NCI-H2029 treated with DMSO at 0.1 percent for 48 hours (cell line): ENCODE measurements at regions not wholly inside any gene's neighbourhood (a gene's known extent, or its start where the extent isn't known, plus 50 kb on each side); places are given as distances from the start of the nearest gene placed in this dataset.

ENCODE experiments used
- DNase-seq: peaks from one replicate; lab custom pipeline; 2025; lab: John Stamatoyannopoulos, UW

- DNase-seq: no peak
Measured at GRCh38 chr2:67625178-67625577, 228.0 kb downstream of the ETAA1 start.

GRCh38 chr2:67625690-67626475 is 228.8 kb downstream of the ETAA1 start:
- no peak for DNase-seq

- no peak for DNase-seq
Measured at GRCh38 chr2:67626656-67627055, 229.5 kb downstream of the ETAA1 start.

- no peak for DNase-seq
Measured at GRCh38 chr2:67627456-67628207, 230.5 kb downstream of the ETAA1 start.

GRCh38 chr2:67628892-67629291 is 231.8 kb downstream of the ETAA1 start:
- DNase-seq: no peak

- no peak for DNase-seq
Measured at GRCh38 chr2:67631483-67631882, 234.3 kb downstream of the ETAA1 start.

GRCh38 chr2:67633212-67633856 is 236.2 kb downstream of the ETAA1 start:
- DNase-seq: no peak

GRCh38 chr2:67638146-67638545 is 241.0 kb downstream of the ETAA1 start:
- DNase-seq: no peak

GRCh38 chr2:67641312-67642045 is 244.3 kb downstream of the ETAA1 start:
- DNase-seq: no peak

- no peak for DNase-seq
Measured at GRCh38 chr2:67642046-67642382, 244.9 kb downstream of the ETAA1 start.

- DNase-seq: no peak
Measured at GRCh38 chr2:67642961-67643360, 245.8 kb downstream of the ETAA1 start.

GRCh38 chr2:67645280-67646138 is 248.4 kb downstream of the ETAA1 start:
- DNase-seq: no peak

GRCh38 chr2:67646714-67647333 is 249.7 kb downstream of the ETAA1 start:
- no peak for DNase-seq

GRCh38 chr2:67649331-67650261 is 252.5 kb downstream of the ETAA1 start:
- no peak for DNase-seq

- DNase-seq: no peak
Measured at GRCh38 chr2:67650291-67651133, 253.4 kb downstream of the ETAA1 start.

GRCh38 chr2:67651565-67651964 is 254.4 kb downstream of the ETAA1 start:
- DNase-seq: no peak

GRCh38 chr2:67652679-67653078 is 255.5 kb downstream of the ETAA1 start:
- no peak for DNase-seq

- no peak for DNase-seq
Measured at GRCh38 chr2:67656875-67657274, 259.7 kb downstream of the ETAA1 start.

GRCh38 chr2:67658820-67659219 is 261.7 kb downstream of the ETAA1 start:
- no peak for DNase-seq
